Keratinocyte (primary cell): ENCODE measurements at regions not wholly inside any gene's neighbourhood (a gene's known extent, or its start where the extent isn't known, plus 50 kb on each side); places are given as distances from the start of the nearest gene placed in this dataset.

Experiments used
- DNase-seq: peaks from one replicate; pipeline ENCODE4 v3.0.0-alpha.2; 2011; ENCODE audit warnings: low read depth, missing footprints, low spot score
- FAIRE-seq: peaks from 2 replicates; lab custom pipeline; 2011; peaks lifted over from hg19 to GRCh38; lab: Jason Lieb, UNC
- H2AFZ ChIP-seq: 2 replicates; pipeline ENCODE4 v1.6.0; 2012; ENCODE audit warnings: low read length, control low read depth, inconsistent platforms; ENCODE audit not compliant: control insufficient read depth
- H3K27ac ChIP-seq: 2 replicates; pipeline ENCODE4 v1.5.1; 2011; ENCODE audit warnings: low read length; ENCODE audit not compliant: control insufficient read depth, insufficient read depth
- H3K27me3 ChIP-seq: 3 replicates; pipeline ENCODE4 v1.6.0; 2011; ENCODE audit warnings: low read length; ENCODE audit not compliant: control insufficient read depth, insufficient read depth; ENCODE audit errors: extremely low read depth
- H3K36me3 ChIP-seq, 2 experiments: 2 replicates in 1 of 2; 3 replicates in 1 of 2; pipeline ENCODE4 v1.5.1; 2011; ENCODE audit warnings: low read length in 2 of 2, mild to moderate bottlenecking in 1 of 2; ENCODE audit not compliant: control insufficient read depth in 2 of 2, insufficient read depth in 2 of 2; ENCODE audit errors: extremely low read depth in 1 of 2
- H3K4me1 ChIP-seq: 3 replicates; pipeline ENCODE4 v1.5.1; 2011; ENCODE audit warnings: low read length; ENCODE audit not compliant: control insufficient read depth, insufficient read depth; ENCODE audit errors: extremely low read depth
- H3K4me2 ChIP-seq: 3 replicates; pipeline ENCODE4 v1.6.0; 2011; ENCODE audit warnings: low read depth, low read length; ENCODE audit not compliant: control insufficient read depth, insufficient read depth; ENCODE audit errors: extremely low read depth
- H3K4me3 ChIP-seq, 3 experiments: fragments of 200-600 bp in 1 of 3; sonication (generic) in 1 of 3; 2 replicates in 2 of 3; 3 replicates in 1 of 3; pipeline ENCODE4 v1.5.1; 2011 to 2016; ENCODE audit warnings: low read length in 3 of 3, mild to moderate bottlenecking in 3 of 3, control low read depth in 2 of 3, inconsistent platforms in 1 of 3, low read depth in 1 of 3, mixed read lengths in 1 of 3, mixed run types in 1 of 3, moderate library complexity in 1 of 3; ENCODE audit not compliant: control insufficient read depth in 2 of 3, insufficient read depth in 2 of 3; ENCODE audit errors: extremely low read depth in 1 of 3
- H3K79me2 ChIP-seq: 2 replicates; pipeline ENCODE4 v1.6.0; 2012; ENCODE audit warnings: low read length; ENCODE audit not compliant: control insufficient read depth, insufficient read depth
- H3K9ac ChIP-seq: 3 replicates; pipeline ENCODE4 v1.6.0; 2011; ENCODE audit warnings: low read length; ENCODE audit not compliant: control insufficient read depth, insufficient read depth; ENCODE audit errors: extremely low read depth
- H3K9me1 ChIP-seq: 3 replicates; pipeline ENCODE4 v1.6.0; 2011; ENCODE audit warnings: low read length; ENCODE audit not compliant: control insufficient read depth, insufficient read depth; ENCODE audit errors: extremely low read depth
- H3K9me3 ChIP-seq: 2 replicates; pipeline ENCODE4 v1.5.1; 2012; ENCODE audit warnings: low read depth, low read length; ENCODE audit not compliant: control insufficient read depth
- H4K20me1 ChIP-seq: 3 replicates; pipeline ENCODE4 v1.6.0; 2011; ENCODE audit warnings: low read length; ENCODE audit not compliant: control insufficient read depth, insufficient read depth; ENCODE audit errors: extremely low read depth
- CTCF ChIP-seq, 3 experiments: IDR thresholded peaks in 1 of 3; conservative IDR thresholded peaks in 1 of 3; optimal IDR thresholded peaks in 1 of 3; 2 replicates in 2 of 3; 3 replicates in 1 of 3; pipeline versions ENCODE3 to v1.5.1; 2011; ENCODE audit warnings: low read length in 3 of 3, mild to moderate bottlenecking in 3 of 3, moderate library complexity in 2 of 3, control low read depth in 1 of 3, inconsistent platforms in 1 of 3; ENCODE audit not compliant: insufficient read depth in 2 of 3; ENCODE audit errors: extremely low read depth in 1 of 3
- EZH2 ChIP-seq: IDR thresholded peaks from one replicate; pipeline ENCODE4 v1.6.1; 2012; ENCODE audit warnings: inconsistent platforms, mild to moderate bottlenecking, low read length, moderate library complexity
- dilution Hi-C: fragments of 300-500 bp; cut with MboI; formaldehyde crosslinking; loops from one replicate; pipeline ENCODE4 v1.7.0; 2020; ENCODE audit warnings: low sequenced_read_pairs; ENCODE audit not compliant: extremely low pct_ligation_motif_present

- peaks cover 27% of the 10 kb centered on the region for H3K4me1 ChIP-seq
- peak overlapping the region; percentile 38 for H2AFZ ChIP-seq
- peak overlapping the region in 2 of 3 experiments; percentile 15 to 36 for H3K4me3 ChIP-seq
- H3K79me2 ChIP-seq, result no peaks in the 10 kb centered on the region
- peak; percentile 99 for DNase-seq
- TF ChIP-seq EZH2 (no peak), CTCF (optimal IDR thresholded peaks at IDR 0.05 in 1 of 3, IDR thresholded peaks at IDR 0.05 in 1 of 3, conservative IDR thresholded peaks at IDR 0.05 in 1 of 3; ENCODE audit: extremely low read depth in 1 of 3, insufficient read depth in 2 of 3, low read length in 3 of 3) (no peak)
- H3K27me3 ChIP-seq, result no peaks in the 10 kb centered on the region
- H4K20me1 ChIP-seq, result no peaks in the 10 kb centered on the region
- no peak overlapping the region for H3K9ac ChIP-seq
- H3K4me2 ChIP-seq, result peak overlapping the region; percentile 69
- no peaks in the 10 kb centered on the region for H3K9me1 ChIP-seq
- peak; percentile 97 for FAIRE-seq
- H3K36me3 ChIP-seq, result no peaks in the 10 kb centered on the region
- H3K9me3 ChIP-seq, result no peaks in the 10 kb centered on the region
- peak overlapping the region; percentile 79 for H3K27ac ChIP-seq
- dilution Hi-C loops, result no loop called here
These were observed 217.1 kb upstream of the SMIM31 start for GRCh38 chr4:164536814-164537213.

DNA sequence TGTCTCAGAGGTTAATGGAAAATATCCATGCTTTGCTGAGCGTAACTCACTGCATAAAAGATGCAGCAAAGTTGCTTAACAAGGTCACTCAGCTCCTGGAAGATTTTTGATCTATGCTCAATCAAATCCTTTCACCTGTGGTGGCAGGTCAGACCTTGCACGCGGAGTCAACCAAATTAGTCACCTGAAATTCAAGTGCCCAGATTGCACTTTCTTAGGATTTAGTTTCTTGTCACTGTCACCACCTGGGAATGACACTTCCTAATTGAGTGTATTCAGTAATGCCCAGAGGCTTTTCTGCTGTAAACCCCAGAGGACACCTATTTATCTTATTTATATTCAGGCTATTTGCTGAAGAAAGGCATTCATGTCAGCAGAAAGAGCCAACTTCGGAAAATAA is 215.8 kb upstream of the SMIM31 start:
- DNase-seq, result peak; percentile 26
- Histone ChIP-seq H3K4me3 (no peak overlapping the region), H3K79me2 (no peaks in the 10 kb centered on the region), H3K9ac (no peak overlapping the region), H3K9me1 (no peaks in the 10 kb centered on the region), H3K36me3 (no peaks in the 10 kb centered on the region), H3K9me3 (no peaks in the 10 kb centered on the region), H3K4me2 (peak overlapping the region; percentile 8), H2AFZ (peak overlapping the region; percentile 56), H4K20me1 (no peaks in the 10 kb centered on the region), H3K4me1 (peaks cover 27% of the 10 kb centered on the region), H3K27ac (peak overlapping the region; percentile 73), H3K27me3 (no peaks in the 10 kb centered on the region)
- dilution Hi-C loops, result no loop called here
- TF ChIP-seq CTCF (optimal IDR thresholded peaks at IDR 0.05 in 1 of 3, IDR thresholded peaks at IDR 0.05 in 1 of 3, conservative IDR thresholded peaks at IDR 0.05 in 1 of 3; ENCODE audit: extremely low read depth in 1 of 3, insufficient read depth in 2 of 3, low read length in 3 of 3) (no peak), EZH2 (no peak)
- peak; percentile 74 for FAIRE-seq
